ENCODE measurements at regions not wholly inside any gene's neighbourhood (a gene's known extent, or its start where the extent isn't known, plus 50 kb on each side); places are given as distances from the start of the nearest gene placed in this dataset.
"Not testable (repeated sequence)": the region's sequence is repeated elsewhere in the genome, so short reads cannot be mapped to it uniquely, and the experiment has no call there.

- Mint-ChIP-seq H3K9me3 (no peaks in the 10 kb centered on the region), H3K27ac (ENCODE audit: unreplicated experiment) (no peak overlapping the region), H3K4me1 (peaks cover 7% of the 10 kb centered on the region), H3K27me3 (ENCODE audit: low read depth) (no peaks in the 10 kb centered on the region), H3K36me3 (ENCODE audit: low read depth) (no peaks in the 10 kb centered on the region), H3K4me3 (no peak overlapping the region)
- TF ChIP-seq, protein P1, sequence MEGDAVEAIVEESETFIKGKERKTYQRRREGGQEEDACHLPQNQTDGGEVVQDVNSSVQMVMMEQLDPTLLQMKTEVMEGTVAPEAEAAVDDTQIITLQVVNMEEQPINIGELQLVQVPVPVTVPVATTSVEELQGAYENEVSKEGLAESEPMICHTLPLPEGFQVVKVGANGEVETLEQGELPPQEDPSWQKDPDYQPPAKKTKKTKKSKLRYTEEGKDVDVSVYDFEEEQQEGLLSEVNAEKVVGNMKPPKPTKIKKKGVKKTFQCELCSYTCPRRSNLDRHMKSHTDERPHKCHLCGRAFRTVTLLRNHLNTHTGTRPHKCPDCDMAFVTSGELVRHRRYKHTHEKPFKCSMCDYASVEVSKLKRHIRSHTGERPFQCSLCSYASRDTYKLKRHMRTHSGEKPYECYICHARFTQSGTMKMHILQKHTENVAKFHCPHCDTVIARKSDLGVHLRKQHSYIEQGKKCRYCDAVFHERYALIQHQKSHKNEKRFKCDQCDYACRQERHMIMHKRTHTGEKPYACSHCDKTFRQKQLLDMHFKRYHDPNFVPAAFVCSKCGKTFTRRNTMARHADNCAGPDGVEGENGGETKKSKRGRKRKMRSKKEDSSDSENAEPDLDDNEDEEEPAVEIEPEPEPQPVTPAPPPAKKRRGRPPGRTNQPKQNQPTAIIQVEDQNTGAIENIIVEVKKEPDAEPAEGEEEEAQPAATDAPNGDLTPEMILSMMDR (conservative IDR thresholded peaks at IDR 0.05), result no peak
- no peak for DNase-seq (ENCODE audit: low read depth, low spot score)
Measured at GRCh38 chr10:133012573-133013359, 70.4 kb upstream of the CFAP46 start.

GRCh38 chr10:133011882-133012281 is 69.5 kb upstream of the CFAP46 start:
- no peaks in the 10 kb centered on the region for H3K27me3 Mint-ChIP-seq (ENCODE audit: low read depth)
- H3K36me3 Mint-ChIP-seq (ENCODE audit: low read depth), result no peaks in the 10 kb centered on the region
- H3K4me3 Mint-ChIP-seq, result no peak overlapping the region
- H3K4me1 Mint-ChIP-seq, result peaks cover 7% of the 10 kb centered on the region
- no peak overlapping the region for H3K27ac Mint-ChIP-seq (ENCODE audit: unreplicated experiment)
- no peak for DNase-seq (ENCODE audit: low read depth, low spot score)
- H3K9me3 Mint-ChIP-seq, result no peaks in the 10 kb centered on the region
- TF ChIP-seq, protein P1 (conservative IDR thresholded peaks at IDR 0.05), result no peak

DNA sequence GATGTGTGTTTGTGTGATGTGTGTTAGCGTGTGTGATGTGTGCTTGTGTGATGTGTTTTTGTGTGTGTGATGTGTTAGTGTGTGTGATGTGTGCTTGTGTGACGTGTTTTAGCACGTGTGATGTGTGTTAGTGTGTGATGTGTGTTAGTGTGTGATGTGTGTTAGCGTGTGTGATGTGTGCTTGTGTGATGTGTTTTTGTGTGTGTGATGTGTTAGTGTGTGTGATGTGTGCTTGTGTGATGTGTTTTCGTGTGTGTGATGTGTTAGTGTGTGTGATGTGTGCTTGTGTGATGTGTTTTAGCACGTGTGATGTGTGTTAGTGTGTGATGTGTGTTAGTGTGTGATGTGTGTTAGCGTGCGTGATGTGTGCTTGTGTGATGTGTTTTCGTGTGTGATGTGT is 69.0 kb upstream of the CFAP46 start:
- H3K36me3 Mint-ChIP-seq (ENCODE audit: low read depth); H3K4me1 Mint-ChIP-seq; H3K27ac Mint-ChIP-seq (ENCODE audit: unreplicated experiment); H3K27me3 Mint-ChIP-seq (ENCODE audit: low read depth); H3K4me3 Mint-ChIP-seq; H3K9me3 Mint-ChIP-seq; DNase-seq (ENCODE audit: low read depth, low spot score): not testable (repeated sequence)

DNA sequence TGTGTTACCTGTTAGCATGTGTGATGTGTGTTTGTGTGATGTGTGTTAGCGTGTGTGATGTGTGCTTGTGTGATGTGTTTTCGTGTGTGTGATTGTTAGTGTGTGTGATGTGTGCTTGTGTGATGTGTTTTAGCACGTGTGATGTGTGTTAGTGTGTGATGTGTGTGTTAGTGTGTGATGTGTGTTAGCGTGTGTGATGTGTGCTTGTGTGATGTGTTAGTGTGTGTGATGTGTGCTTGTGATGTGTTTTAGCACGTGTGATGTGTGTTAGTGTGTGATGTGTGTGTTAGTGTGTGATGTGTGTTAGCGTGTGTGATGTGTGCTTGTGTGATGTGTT is 68.4 kb upstream of the CFAP46 start:
- not testable (repeated sequence) for H3K36me3 Mint-ChIP-seq (ENCODE audit: low read depth); H3K27ac Mint-ChIP-seq (ENCODE audit: unreplicated experiment); H3K4me3 Mint-ChIP-seq; DNase-seq (ENCODE audit: low read depth, low spot score); H3K9me3 Mint-ChIP-seq; H3K4me1 Mint-ChIP-seq; H3K27me3 Mint-ChIP-seq (ENCODE audit: low read depth)

GRCh38 chr10:133010095-133010842 is 67.9 kb upstream of the CFAP46 start:
- no peak for DNase-seq (ENCODE audit: low read depth, low spot score)
- no peak overlapping the region for H3K27ac Mint-ChIP-seq (ENCODE audit: unreplicated experiment)
- no peaks in the 10 kb centered on the region for H3K36me3 Mint-ChIP-seq (ENCODE audit: low read depth)
- peaks cover 7% of the 10 kb centered on the region for H3K4me1 Mint-ChIP-seq
- TF ChIP-seq, protein P1 (conservative IDR thresholded peaks at IDR 0.05), result no peak
- no peaks in the 10 kb centered on the region for H3K9me3 Mint-ChIP-seq
- H3K27me3 Mint-ChIP-seq (ENCODE audit: low read depth), result no peaks in the 10 kb centered on the region
- H3K4me3 Mint-ChIP-seq, result no peak overlapping the region

GRCh38 chr10:133009218-133009950 is 67.0 kb upstream of the CFAP46 start:
- TF ChIP-seq, protein P1 (conservative IDR thresholded peaks at IDR 0.05), result no peak
- DNase-seq (ENCODE audit: low read depth, low spot score), result no peak
- no peak overlapping the region for H3K27ac Mint-ChIP-seq (ENCODE audit: unreplicated experiment)

More at GRCh38 chr10:133009218-133009950, 67.0 kb upstream of the CFAP46 start:
- no peaks in the 10 kb centered on the region for H3K9me3 Mint-ChIP-seq
- peaks cover 7% of the 10 kb centered on the region for H3K4me1 Mint-ChIP-seq
- H3K27me3 Mint-ChIP-seq (ENCODE audit: low read depth), result no peaks in the 10 kb centered on the region
- H3K4me3 Mint-ChIP-seq, result no peak overlapping the region
- H3K36me3 Mint-ChIP-seq (ENCODE audit: low read depth), result no peaks in the 10 kb centered on the region

All from neural crest cell (in vitro differentiated cells).